GM21723 (cell line): ENCODE measurements at regions not wholly inside any gene's neighbourhood (a gene's known extent, or its start where the extent isn't known, plus 50 kb on each side); places are given as distances from the start of the nearest gene placed in this dataset.
A peak's percentile ranks its signal among the peaks of the same experiment; 100 is the strongest.
"Not testable (repeated sequence)": the region's sequence is repeated elsewhere in the genome, so short reads cannot be mapped to it uniquely, and the experiment has no call there.

Experiments
- ATAC-seq: cut with Tn5 transposase; IDR thresholded peaks from one replicate; pipeline ENCODE4 v1.9.1; 2021; ENCODE audit warnings: mild to moderate bottlenecking, moderate library complexity; ENCODE audit not compliant: unreplicated experiment

DNA sequence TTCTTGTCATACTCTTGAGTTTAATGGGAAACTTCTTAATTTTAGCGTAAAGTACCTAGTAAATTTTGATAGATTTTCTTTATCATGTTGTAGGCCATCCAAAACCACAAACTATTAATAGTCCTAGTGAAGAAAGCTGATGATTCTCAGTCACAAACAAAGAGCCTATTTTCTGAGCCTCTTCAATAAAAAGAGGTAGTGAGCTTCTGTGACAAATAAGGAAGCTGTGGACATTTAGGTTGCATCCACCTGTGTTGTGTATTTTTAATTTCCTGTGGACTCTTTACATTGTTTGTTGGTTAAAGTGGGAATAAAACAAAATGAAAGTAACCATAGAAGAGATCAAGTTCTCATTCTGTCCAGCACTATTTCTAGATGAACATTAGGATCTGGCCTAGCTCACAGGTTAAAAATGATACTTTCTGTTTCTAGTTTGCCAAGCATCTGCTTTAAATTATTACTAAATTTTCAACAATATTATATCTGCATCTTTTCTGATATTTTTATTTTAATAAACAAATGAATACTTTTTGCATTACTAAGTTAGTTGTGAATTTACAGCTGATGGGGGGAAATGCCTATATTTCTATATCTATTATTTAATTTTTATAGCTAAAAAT, 702.2 kb upstream of the ADGRL4 start:
- ATAC-seq: no peak

DNA sequence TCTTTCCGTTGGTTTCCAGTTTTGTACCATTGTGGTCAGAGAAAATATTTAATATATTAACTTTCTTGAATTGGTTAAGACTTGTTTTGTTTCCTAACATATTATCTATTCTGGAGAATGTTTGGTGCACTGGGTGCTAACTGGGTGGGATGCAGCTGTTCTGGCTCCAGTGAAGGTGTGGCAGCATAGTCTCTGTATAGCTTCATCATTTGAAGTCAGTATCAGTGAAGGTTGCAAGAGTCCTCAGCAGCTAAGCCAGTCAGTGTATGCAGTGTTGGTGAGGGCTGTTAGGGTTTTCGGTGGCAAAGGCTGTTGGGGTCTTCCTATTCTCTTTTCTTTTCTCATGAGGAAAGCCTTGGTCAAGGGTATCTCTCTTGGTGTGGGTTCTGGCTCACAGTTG, 698.7 kb upstream of the ADGRL4 start:
- no peak for ATAC-seq

DNA sequence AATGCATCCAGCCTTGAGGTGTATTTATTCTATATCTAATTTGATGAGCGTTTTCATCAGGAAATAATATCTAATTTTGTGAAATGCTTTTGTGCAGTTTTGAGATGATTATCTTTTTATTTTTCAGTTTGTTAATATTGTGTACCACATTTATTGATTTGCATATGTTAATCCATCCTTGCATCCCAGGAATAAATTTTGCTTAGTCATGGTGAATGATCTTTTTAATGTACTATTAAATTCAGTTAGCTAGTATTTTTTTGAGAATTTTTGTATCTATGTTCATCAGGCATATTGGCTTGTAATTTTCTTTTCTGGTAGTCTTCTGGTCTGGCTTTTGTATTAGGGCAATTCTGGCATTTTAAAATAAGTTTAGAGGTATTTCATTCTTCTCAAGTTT, 697.5 kb upstream of the ADGRL4 start:
- ATAC-seq: no peak

- ATAC-seq: not testable (repeated sequence)
Observed at GRCh38 chr1:79702336-79702999, 695.9 kb upstream of the ADGRL4 start.

- peak; percentile 85 for ATAC-seq
Observed at GRCh38 chr1:79695138-79695537, 688.6 kb upstream of the ADGRL4 start.

DNA sequence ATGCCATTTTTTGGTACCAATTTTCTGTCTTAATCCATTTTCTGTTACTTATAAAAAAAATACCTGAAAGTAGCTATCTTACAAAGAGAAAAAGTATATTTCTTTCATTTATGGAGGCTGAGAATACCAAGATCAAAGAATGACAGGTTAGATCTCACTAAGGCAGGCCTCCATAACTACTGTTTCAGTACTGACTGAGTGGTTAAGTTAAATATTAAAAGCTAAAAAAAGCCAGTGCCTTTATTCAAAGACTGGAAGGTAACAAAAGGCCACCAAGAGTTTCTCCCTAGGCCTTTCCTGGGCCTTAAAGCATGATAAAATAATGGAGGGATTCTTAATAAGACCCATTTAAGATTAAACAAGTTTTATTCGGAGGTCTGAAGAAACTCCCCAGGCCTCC, 687.7 kb upstream of the ADGRL4 start:
- ATAC-seq: no peak

- ATAC-seq: no peak
Observed at GRCh38 chr1:79693441-79694114, 687.0 kb upstream of the ADGRL4 start.

DNA sequence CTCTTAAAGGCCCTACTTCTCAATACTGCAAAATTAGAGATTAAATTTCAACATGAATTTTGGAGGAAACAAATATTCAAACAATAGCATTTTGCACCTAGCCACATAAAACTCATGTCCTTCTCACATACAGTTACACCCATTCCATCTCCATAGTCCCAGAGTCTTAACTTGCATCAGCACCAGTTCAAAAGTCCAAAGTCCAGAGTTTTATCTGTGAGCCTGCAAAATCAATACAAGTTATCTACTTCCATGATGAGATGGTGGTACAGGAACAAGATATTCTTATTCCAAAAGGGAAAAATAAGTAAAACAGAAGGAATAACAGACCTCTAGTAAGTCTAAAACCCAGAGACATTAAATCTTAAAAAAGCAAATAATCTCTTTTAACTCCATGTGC, 686.0 kb upstream of the ADGRL4 start:
- ATAC-seq: no peak

DNA sequence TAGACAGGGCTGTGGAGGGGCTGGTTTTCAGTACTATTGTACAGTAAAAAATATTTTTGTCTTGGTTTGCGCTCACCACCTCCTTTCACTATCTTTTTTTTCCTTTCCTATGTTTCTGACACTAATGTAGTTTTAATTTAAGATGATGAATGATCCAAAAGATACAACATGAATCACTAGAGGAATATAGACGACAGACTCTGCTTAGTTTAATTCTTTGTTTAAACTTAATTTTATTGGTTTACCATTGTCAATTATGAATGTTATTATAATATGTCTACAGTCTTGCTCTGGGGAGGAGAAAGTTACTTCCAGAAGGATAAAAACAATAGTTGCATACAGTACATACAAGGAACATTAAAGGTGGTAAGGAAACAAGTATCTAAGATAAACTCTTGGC, 682.4 kb upstream of the ADGRL4 start:
- no peak for ATAC-seq

DNA sequence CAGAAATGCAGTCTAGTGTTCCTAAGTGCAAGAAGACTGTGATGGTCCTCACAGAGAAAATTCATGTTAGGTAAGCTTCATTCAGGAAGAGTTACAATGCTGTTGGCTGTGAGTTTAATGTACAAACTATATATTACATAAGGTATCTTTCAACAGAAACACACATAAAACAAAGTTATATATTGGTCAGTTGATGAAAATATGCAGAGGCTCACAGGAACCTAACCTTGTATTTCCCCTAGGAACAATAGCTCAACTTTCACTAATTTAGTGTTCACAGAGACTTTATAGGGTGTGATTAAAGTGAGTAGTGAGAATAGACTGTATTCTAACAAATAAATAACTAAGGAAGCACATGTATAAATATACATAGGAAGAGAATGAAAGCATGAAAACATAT, 676.9 kb upstream of the ADGRL4 start:
- no peak for ATAC-seq

GRCh38 chr1:79682478-79682877, 675.9 kb upstream of the ADGRL4 start:
- ATAC-seq: no peak

- ATAC-seq: no peak
Observed at GRCh38 chr1:79681382-79681781, 674.9 kb upstream of the ADGRL4 start.

- ATAC-seq: no peak
Observed at GRCh38 chr1:79679916-79680315, 673.4 kb upstream of the ADGRL4 start.

DNA sequence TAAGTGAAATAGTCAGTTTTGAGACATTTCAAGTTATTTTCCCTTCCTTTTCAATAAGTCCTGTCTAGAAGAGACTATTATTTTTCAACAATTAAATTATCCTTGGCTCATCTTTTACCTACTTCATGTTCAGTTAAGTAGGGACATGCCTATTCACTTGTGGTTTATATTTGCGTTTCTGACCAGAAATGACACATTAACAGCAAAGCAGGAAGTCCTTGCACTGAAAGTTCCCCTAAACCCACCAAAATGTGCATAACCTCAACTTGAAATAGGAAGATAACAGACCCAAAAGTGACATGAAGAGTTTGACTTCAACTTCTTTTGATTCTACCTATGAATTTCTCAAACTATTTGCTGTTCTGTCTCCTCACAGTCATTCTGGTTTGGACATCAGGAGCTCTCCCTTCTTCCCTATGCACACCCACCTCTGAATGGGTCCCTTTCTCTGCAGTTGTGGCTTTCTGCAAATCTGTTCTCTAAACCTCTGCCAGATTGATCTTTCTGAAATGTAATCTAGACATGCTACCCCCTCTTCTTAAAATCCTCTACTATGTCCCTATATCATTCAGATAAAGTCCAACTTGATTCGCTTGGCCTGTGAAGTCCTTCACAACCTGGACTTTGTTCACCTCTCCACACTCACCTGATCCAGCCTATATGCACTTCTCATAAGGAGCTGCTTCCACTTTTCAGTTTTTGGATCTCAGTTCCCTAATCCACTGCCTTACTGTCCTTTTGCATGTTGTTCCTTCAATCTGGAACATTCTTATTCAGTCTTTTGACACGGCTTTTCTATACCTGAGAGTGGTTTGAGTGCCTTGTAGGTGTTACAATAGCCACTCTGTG, 661.5 kb upstream of the ADGRL4 start:
- peak; percentile 69 for ATAC-seq

DNA sequence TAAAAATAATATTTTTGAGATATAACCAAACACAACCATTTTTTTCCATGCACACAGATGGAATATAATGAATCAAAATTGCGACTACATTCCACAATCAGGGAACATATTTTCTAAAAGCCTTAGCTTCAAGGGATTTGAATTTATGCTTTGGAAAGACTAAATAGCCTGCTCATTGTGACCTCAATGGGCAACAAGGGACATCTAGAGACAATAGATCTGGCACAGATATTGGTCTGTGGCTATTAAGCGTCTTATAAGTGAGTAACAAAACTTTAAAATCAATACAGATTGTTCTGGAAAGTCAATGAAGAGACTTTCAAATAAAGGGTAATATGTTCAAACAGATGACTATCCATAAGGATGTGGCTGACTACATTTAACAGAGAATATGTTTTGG, 660.6 kb upstream of the ADGRL4 start:
- ATAC-seq: no peak

DNA sequence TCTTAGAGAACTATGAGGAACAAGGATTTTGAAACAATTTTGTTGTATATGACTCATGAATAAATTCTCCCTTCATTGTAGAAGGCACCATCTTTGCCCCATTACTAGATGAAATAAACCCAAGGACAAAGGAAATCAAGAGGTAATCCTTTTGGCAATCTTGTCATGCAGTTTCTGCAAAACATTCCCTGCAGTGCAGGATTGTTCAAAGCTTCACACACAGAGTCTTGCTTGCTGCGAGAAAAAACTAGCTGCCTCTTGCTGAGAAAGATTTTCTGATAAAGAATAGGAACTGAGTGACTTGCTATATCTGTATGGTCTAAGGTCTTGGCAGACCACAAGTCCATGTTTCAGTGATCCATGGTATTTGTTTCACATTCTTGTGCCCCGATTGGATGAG, 657.4 kb upstream of the ADGRL4 start:
- no peak for ATAC-seq

DNA sequence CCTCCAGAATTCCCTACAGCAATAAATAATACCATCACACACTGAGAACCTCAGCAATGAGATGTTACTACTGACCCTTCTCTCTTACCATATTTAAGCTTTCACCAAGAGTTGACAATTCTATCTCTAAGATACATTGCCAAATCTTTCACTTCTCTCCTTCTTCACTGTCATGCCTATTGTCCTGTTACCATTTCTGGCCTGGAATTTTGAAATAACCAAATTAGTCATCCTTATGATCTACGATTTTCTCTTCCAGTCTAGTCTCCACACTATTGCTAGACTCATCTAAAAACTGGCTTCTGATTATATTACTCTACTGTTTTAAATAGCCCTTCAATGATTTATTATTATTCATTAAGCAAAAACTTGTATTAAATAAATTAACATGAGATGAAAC, 656.1 kb upstream of the ADGRL4 start:
- no peak for ATAC-seq

DNA sequence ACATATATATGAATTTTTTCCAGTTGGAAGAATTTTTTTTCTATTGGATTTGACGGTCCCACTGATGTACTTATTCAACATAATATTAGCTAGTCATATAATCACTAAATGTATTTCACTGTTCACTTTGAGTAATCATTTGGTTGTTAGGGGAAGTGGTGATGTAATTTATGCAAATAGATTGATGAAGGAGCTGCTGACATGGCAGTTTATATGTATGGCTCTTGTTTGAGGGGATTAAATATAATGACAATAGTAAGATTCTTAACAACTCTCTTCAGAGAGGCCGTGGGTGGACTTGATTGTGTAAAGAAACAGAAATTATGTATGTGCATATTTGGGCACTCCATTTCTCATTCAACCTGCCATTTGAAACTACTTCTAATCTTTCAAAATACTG, 653.6 kb upstream of the ADGRL4 start:
- ATAC-seq: no peak

DNA sequence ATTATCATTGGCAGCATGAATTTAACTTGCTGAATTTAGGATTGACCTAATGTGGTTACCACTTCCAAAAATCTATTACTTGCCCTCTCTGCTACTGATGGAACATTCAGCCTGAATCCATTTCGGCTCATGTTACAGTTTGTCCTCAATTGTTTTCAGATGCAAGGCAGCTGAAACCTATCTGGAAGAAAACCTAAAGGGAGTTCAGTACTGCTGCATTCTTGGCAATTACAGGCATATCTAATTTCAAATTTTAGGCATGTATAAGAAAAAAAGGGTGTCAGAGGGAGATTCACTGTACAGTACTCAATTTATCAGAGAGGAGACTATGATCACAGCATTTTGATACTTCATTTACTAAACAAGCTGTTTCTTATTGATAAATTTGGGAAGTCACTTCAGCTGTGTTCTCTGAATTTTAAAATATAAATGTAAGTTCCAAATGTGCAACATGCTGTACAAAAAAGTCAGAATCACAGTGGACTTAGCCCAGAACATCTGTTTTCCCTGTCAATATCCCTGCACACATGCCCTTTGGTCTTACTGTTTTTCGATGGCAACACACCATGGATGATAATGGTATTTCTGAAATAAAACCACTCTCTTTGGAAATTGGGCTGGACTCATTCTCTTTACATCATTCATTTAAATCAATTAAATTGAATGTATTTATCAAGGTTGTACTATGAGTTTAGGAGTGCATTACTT, 651.6 kb upstream of the ADGRL4 start:
- ATAC-seq: no peak

DNA sequence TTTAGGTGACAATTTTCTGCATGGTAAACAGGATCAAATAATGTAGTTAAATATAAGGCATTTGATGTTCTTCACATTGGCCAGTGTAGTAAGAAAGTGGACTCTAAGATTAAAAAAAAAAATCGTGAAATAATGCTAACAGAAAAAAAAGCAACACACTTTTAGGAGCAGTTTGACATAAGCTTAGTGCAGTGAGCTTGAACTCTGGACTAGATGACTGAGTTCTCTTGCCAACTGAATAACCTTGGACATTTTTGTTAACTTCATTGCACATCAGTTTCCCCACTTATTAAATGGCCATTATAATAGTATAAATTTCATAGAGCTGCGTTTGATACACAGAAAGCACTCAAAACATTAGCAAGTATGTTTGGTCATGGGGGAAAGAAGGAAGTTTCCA, 649.3 kb upstream of the ADGRL4 start:
- no peak for ATAC-seq

DNA sequence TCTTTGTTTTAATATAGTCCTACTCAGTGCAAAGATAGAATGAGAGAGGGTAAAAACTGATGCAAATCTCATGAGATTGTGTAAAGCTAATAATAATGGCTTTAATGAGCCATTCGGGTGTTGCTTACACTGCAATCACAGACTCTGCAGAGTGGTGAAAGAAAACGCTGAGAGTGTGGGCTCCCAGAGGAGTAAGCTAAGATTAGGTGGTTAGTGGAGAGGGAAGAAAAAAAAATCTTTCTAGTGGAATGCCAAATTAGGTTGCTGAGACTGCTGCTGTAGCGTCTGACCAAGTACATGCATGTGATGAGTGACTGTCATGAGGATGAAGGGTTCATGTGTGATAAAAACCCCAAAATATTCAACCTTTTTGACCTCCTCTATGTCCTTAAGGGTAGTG, 645.9 kb upstream of the ADGRL4 start:
- no peak for ATAC-seq
